Epithelial cell of proximal tubule (primary cell): ENCODE measurements at regions not wholly inside any gene's neighbourhood (a gene's known extent, or its start where the extent isn't known, plus 50 kb on each side); places are given as distances from the start of the nearest gene placed in this dataset.
A peak's percentile ranks its signal among the peaks of the same experiment; 100 is the strongest.

ENCODE experiments used
- DNase-seq: peaks from one replicate; pipeline ENCODE4 v3.0.0-alpha.2; 2011; ENCODE audit warnings: low read depth
- H3K4me3 ChIP-seq: 2 replicates; pipeline ENCODE4 v1.5.1; 2011; ENCODE audit warnings: low read depth, mild to moderate bottlenecking, low read length
- TF ChIP-seq, protein P1 (sequence below): conservative IDR thresholded peaks from 2 replicates; pipeline ENCODE4 v1.5.1; 2012; ENCODE audit warnings: low read depth, mild to moderate bottlenecking, low read length

DNA sequence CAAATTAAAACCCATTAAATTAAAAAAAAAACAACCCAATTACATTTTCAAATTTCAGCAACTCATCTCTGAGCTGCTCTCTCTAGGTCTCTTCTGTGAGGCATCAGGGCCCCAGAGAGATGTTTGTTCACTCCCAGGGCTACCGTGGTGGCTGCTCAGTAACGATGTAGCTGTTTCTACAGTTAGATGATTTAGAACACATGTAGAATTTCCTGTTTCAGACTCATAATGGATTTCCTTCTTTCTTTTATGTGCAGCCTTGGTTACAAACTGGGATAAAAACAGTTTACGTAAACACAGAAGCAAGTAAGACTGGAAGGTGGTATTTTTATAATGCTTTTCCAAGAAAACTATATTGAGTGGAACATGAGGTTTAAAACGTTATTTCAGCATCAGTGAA, 116.1 kb upstream of the CCN2 start:
- TF ChIP-seq, protein P1, sequence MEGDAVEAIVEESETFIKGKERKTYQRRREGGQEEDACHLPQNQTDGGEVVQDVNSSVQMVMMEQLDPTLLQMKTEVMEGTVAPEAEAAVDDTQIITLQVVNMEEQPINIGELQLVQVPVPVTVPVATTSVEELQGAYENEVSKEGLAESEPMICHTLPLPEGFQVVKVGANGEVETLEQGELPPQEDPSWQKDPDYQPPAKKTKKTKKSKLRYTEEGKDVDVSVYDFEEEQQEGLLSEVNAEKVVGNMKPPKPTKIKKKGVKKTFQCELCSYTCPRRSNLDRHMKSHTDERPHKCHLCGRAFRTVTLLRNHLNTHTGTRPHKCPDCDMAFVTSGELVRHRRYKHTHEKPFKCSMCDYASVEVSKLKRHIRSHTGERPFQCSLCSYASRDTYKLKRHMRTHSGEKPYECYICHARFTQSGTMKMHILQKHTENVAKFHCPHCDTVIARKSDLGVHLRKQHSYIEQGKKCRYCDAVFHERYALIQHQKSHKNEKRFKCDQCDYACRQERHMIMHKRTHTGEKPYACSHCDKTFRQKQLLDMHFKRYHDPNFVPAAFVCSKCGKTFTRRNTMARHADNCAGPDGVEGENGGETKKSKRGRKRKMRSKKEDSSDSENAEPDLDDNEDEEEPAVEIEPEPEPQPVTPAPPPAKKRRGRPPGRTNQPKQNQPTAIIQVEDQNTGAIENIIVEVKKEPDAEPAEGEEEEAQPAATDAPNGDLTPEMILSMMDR = no peak
- H3K4me3 ChIP-seq = no peak overlapping the region
- DNase-seq = no peak

DNA sequence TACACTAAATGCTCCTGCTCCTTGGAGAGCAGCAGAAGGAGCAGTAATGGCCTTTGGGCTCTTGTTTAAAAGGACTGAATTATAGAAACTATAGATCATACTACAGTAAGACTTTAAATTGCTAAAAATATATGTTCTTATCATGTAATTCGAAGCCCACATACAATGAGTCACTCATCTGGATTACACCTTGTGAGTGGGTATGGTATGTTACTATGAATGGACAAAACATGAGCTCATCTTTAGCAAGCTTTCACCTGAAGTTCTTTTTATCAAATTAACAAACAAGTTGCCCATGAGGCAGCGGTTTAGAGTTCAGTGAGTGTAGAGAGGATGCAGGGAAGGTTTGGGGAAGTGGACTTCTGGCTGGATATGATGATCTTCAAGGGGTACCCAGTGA, 114.4 kb upstream of the CCN2 start:
- TF ChIP-seq, protein P1 = no peak
- DNase-seq = no peak
- no peak overlapping the region for H3K4me3 ChIP-seq

DNA sequence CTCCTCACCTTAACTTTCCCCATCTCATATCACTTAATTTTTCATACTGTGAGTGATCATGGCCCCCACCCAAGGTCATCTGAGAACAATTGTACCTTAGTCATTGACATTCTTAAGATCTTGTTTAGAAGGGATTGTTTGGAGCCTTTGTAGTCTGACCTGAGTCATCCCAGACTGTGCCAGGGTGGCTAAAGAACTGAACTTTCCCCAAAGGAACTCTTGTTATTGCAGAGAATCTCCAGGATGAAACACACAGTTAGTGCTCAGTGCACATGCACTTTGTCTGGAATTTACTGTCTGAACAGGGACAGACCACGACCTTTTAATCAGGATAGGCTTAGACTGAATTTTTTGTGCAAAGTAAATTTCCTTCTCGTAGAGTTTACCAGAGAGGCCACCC, 112.6 kb upstream of the CCN2 start:
- TF ChIP-seq, protein P1 = no peak
- H3K4me3 ChIP-seq = no peak overlapping the region
- DNase-seq = peak; percentile 78

DNA sequence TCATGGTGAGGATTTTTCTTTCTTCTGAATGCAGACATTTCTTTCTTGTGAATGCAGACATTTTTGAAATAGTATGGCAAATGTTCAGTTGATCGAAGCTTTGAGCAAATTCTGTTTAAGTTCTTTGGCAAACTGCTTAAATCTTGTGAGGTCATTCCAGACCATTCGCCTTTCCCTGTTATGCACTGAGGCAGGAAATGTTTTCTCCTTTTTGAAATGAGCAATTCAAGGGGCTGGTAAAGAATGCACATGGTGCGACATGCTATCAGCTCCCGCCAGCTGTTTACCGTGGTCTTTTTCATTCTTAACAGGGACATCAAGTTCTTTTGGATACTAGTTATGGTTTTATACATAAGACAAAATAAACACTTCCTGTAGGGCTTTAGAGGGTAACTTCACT, 112.0 kb upstream of the CCN2 start:
- TF ChIP-seq, protein P1 = no peak
- no peak for DNase-seq
- H3K4me3 ChIP-seq = no peak overlapping the region

DNA sequence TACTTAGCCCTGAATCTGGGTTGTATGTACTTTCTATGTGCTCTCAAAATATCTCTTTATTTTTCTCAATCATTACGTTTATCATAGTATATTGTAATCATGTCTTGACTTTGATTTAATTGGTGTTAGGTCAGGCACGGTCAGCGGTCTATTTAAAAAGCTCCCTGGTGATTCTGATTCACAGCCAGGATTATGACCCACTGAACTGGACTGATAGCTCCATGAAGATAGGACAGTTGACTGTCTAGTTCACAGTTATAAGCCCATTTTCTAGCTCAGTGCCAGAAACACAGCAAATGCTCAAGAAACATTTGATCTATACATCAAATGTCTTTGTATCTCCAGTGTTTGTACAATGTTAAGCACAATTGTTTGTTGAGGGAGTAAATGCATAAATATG, 111.5 kb upstream of the CCN2 start:
- DNase-seq = no peak
- H3K4me3 ChIP-seq = no peak overlapping the region
- TF ChIP-seq, protein P1 = no peak

DNA sequence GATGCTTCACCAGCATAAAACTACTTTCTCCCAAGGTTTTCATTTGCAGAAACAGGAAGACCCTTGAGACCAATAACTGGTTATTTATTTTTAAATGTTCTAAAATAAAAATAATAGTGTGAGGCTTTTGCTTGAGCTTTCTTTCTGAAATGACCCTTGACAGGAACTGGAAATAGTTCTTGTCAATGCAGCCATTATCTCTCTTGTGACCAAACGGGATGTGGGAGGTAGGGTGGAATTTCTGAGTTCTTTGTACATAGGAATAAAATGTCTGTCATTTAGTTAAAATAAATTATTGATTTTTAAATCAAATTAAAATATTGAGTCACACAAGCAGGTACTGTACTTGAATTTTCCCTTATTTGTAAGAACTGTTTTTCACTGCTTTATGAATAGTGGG, 110.2 kb upstream of the CCN2 start:
- no peak for DNase-seq
- TF ChIP-seq, protein P1 = no peak
- no peak overlapping the region for H3K4me3 ChIP-seq

DNA sequence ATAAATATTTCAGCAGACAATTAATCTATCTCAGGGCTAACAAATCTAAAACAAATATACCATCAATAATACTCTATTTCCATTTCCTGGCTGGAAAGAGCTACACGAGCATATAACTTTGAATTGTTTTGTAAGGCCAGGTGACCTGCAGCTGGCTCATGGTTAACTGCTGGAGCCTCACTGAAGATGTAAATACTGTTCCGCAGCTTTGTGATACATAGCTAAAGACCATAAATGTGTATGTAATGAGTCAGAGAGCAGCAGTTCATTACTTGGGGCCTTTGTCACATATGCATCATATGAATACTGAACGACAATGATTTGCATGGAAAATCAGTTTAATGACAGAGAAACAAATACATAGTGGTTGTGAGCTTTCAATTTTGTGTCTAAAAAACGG, 109.4 kb upstream of the CCN2 start:
- TF ChIP-seq, protein P1 = no peak
- no peak overlapping the region for H3K4me3 ChIP-seq
- DNase-seq = no peak
